Adrenal gland (tissue), 5 donors: ENCODE measurements at regions not wholly inside any gene's neighbourhood (a gene's known extent, or its start where the extent isn't known, plus 50 kb on each side); places are given as distances from the start of the nearest gene placed in this dataset.

ENCODE experiments used
- CTCF ChIP-seq, 6 experiments: fragments of 450-650 bp in 4 of 6; fragments of 200-600 bp in 2 of 6; sonication (generic) in 1 of 6; IDR thresholded peaks; 1 replicate in 5 of 6; 2 replicates in 1 of 6; pipeline versions ENCODE4 v1.5.1 to v1.8.0; 2016 to 2021; ENCODE audit warnings: antibody characterized with exemption in 6 of 6, mild to moderate bottlenecking in 2 of 6, moderate library complexity in 1 of 6
- POLR2A ChIP-seq, 2 donors: fragments of 450-650 bp; IDR thresholded peaks; one replicate each; pipeline ENCODE4 v1.6.1; 2017; ENCODE audit warnings: antibody characterized with exemption in 2 of 2, mild to moderate bottlenecking in 2 of 2, moderate library complexity in 1 of 2
- donor health status: DM: no; HTN: no; CAD: no.

DNA sequence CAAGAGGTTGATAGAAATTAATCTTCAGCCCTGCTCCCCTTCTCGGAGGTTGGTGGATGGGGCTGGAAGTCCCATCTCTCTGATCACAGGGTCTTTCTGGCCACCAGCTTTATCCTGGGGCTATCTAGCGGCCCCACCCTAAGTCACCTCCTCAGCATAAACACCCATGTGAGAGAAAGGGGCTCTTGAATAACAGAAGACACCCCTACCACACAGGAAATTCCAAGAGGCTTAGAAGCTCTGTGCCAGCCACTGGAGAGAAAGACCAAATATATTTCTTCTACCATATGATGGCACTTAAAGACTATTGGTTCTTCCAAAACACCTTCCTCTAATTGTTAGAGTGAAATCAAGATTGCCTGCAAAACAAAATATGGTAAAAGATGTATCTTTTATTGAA lies 219.7 kb downstream of the VAPA start:
- TF ChIP-seq CTCF (IDR thresholded peaks at IDR 0.05) (no peak), POLR2A (IDR thresholded peaks at IDR 0.05) (no peak)
